GM23338 (cell line): ENCODE measurements at regions not wholly inside any gene's neighbourhood (a gene's known extent, or its start where the extent isn't known, plus 50 kb on each side); places are given as distances from the start of the nearest gene placed in this dataset.
A peak's percentile ranks its signal among the peaks of the same experiment; 100 is the strongest.

Source experiments
- ATAC-seq: fragments of 200-7000 bp; cut with Tn5 transposase; 3 replicates; pipeline ENCODE4 v1.9.1; 2020
- DNase-seq: peaks from one replicate; pipeline ENCODE4 v3.0.0-alpha.2; 2015; ENCODE audit warnings: low spot score
- H2AFZ ChIP-seq: fragments of 200-600 bp; sonication (generic); 2 replicates; pipeline ENCODE4 v1.8.0; 2016; ENCODE audit warnings: antibody characterized with exemption, mild to moderate bottlenecking, moderate library complexity
- H3F3A ChIP-seq: fragments of 200-600 bp; sonication (generic); replicated peaks from 2 replicates; pipeline ENCODE4 v1.8.0; 2017; ENCODE audit warnings: antibody characterized with exemption, mixed run types, low read depth
- H3K27ac ChIP-seq: fragments of 200-600 bp; sonication (generic); 2 replicates; pipeline ENCODE4 v1.6.1; 2016; ENCODE audit warnings: low read depth
- H3K27me3 ChIP-seq: fragments of 200-600 bp; sonication (generic); 2 replicates; pipeline ENCODE4 v1.8.0; 2016; ENCODE audit warnings: mild to moderate bottlenecking, mixed run types, moderate library complexity; ENCODE audit not compliant: insufficient read depth
- H3K36me3 ChIP-seq: fragments of 200-600 bp; sonication (generic); 2 replicates; pipeline ENCODE4 v1.8.0; 2016; ENCODE audit warnings: mild to moderate bottlenecking; ENCODE audit not compliant: insufficient read depth
- H3K4me1 ChIP-seq: fragments of 200-600 bp; sonication (generic); 2 replicates; pipeline ENCODE4 v1.8.0; 2016; ENCODE audit warnings: mild to moderate bottlenecking, moderate library complexity; ENCODE audit not compliant: insufficient read depth
- H3K4me2 ChIP-seq: fragments of 200-600 bp; sonication (generic); 2 replicates; pipeline ENCODE4 v1.7.1; 2017; ENCODE audit warnings: mixed run types
- H3K4me3 ChIP-seq: fragments of 200-600 bp; sonication (generic); 2 replicates; pipeline ENCODE4 v1.6.1; 2016; ENCODE audit warnings: mixed run types
- H3K79me2 ChIP-seq: fragments of 200-600 bp; sonication (generic); replicated peaks from 2 replicates; pipeline ENCODE4 v1.8.0; 2017; ENCODE audit warnings: mild to moderate bottlenecking; ENCODE audit not compliant: insufficient read depth
- H3K9me2 ChIP-seq: fragments of 200-600 bp; sonication (generic); 2 replicates; pipeline ENCODE4 v1.8.0; 2017; ENCODE audit not compliant: insufficient read depth
- H4K20me1 ChIP-seq: fragments of 200-600 bp; sonication (generic); replicated peaks from 2 replicates; pipeline ENCODE4 v1.8.0; 2017; ENCODE audit warnings: mild to moderate bottlenecking; ENCODE audit not compliant: insufficient read depth
- H3K27ac Mint-ChIP-seq: 2 replicates; pipeline ENCODE4 v1.8.0; 2020; ENCODE audit warnings: inconsistent platforms, mild to moderate bottlenecking, moderate library complexity, mixed read lengths
- H3K27me3 Mint-ChIP-seq: 3 replicates; pipeline ENCODE4 v1.8.0; 2022; ENCODE audit warnings: low read depth, mild to moderate bottlenecking, moderate library complexity, mixed read lengths, inconsistent platforms; ENCODE audit not compliant: insufficient read depth, poor library complexity
- H3K36me3 Mint-ChIP-seq: 3 replicates; pipeline ENCODE4 v1.8.0; 2021; ENCODE audit warnings: low read depth, mild to moderate bottlenecking, inconsistent platforms, moderate library complexity, mixed read lengths
- H3K4me1 Mint-ChIP-seq: 3 replicates; pipeline ENCODE4 v1.8.0; 2020; ENCODE audit warnings: mild to moderate bottlenecking, inconsistent platforms, mixed read lengths
- H3K4me3 Mint-ChIP-seq: 3 replicates; pipeline ENCODE4 v1.8.0; 2021; ENCODE audit warnings: moderate library complexity, mild to moderate bottlenecking, inconsistent platforms, mixed read lengths
- H3K9me3 Mint-ChIP-seq: 3 replicates; pipeline ENCODE4 v1.8.0; 2020; ENCODE audit warnings: moderate library complexity, mild to moderate bottlenecking, inconsistent platforms, mixed read lengths
- CREB1 ChIP-seq: fragments of 250-450 bp; sonication (Bioruptor Pico); IDR thresholded peaks from 2 replicates; pipeline ENCODE4 v1.5.0; 2020; ENCODE audit warnings: low read depth, mild to moderate bottlenecking, moderate library complexity
- EZH2 ChIP-seq: fragments of 200-600 bp; sonication (generic); IDR thresholded peaks from one replicate; pipeline ENCODE4 v1.8.0; 2017; ENCODE audit warnings: antibody characterized with exemption, mild to moderate bottlenecking, low read depth; ENCODE audit not compliant: unreplicated experiment
- JUNB ChIP-seq: IDR thresholded peaks from one replicate; pipeline ENCODE4 v1.6.1; 2016; ENCODE audit warnings: antibody characterized with exemption; ENCODE audit not compliant: unreplicated experiment
- ZNF114 ChIP-seq: fragments of 250-450 bp; sonication (Bioruptor Pico); IDR thresholded peaks from 2 replicates; pipeline ENCODE4 v1.5.0; 2020; ENCODE audit warnings: mild to moderate bottlenecking, moderate library complexity
- TF ChIP-seq, protein P1 (sequence below), 2 experiments: fragments of 200-600 bp in 1 of 2; sonication (generic) in 1 of 2; conservative IDR thresholded peaks; 2 replicates each; pipeline versions ENCODE4 v1.5.1 to v1.6.1; 2016 to 2017; ENCODE audit warnings: antibody characterized with exemption in 2 of 2, low read depth in 2 of 2, mild to moderate bottlenecking in 2 of 2, moderate library complexity in 1 of 2
- TF ChIP-seq, protein P2 (sequence below): IDR thresholded peaks from 2 replicates; pipeline ENCODE4 v1.6.1; 2016; ENCODE audit warnings: antibody characterized with exemption
- TF ChIP-seq, protein P3 (sequence below): IDR thresholded peaks from one replicate; pipeline ENCODE4 v1.6.1; 2018; ENCODE audit warnings: antibody characterized with exemption; ENCODE audit not compliant: unreplicated experiment

DNA sequence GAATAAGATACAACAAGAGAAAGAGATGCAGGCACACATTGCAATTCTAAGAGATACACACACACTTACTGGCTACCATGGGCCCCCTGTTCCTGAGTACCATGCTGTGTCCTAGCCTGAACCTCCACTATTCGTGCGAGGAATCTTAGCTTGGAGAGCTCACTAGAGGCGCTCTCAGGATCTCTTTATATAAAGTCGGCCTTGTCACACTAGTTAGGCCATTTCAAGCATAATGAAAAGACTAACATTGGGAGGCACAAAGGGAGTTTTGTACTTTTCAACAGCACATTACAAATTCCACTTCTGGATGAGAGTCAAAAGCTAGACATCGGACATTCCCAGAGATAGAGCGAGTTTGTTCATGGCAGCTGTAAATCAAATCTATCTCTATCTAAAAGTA is 365.2 kb downstream of the DSEL start:
- no peaks in the 10 kb centered on the region for H4K20me1 ChIP-seq
- peak overlapping the region; percentile 31 for H3K27ac Mint-ChIP-seq
- no peak overlapping the region for H3K4me3 ChIP-seq
- peaks cover 3% of the 10 kb centered on the region for H3K27me3 Mint-ChIP-seq
- no peaks in the 10 kb centered on the region for H3K27me3 ChIP-seq
- H2AFZ ChIP-seq = peak overlapping the region; percentile 3
- peaks cover 14% of the 10 kb centered on the region; the same call in 1 of the 2 replicates for H3K4me1 ChIP-seq
- no peak overlapping the region for H3K27ac ChIP-seq
- no peaks in the 10 kb centered on the region; the same call in 1 of the 2 replicates for H3K9me2 ChIP-seq
- H3K4me2 ChIP-seq = no peak overlapping the region
- peaks cover 13% of the 10 kb centered on the region for H3K4me1 Mint-ChIP-seq
- no peak overlapping the region for H3K4me3 Mint-ChIP-seq
- DNase-seq (peak; percentile 49), ATAC-seq (peak; percentile 85)
- TF ChIP-seq, protein P1, sequence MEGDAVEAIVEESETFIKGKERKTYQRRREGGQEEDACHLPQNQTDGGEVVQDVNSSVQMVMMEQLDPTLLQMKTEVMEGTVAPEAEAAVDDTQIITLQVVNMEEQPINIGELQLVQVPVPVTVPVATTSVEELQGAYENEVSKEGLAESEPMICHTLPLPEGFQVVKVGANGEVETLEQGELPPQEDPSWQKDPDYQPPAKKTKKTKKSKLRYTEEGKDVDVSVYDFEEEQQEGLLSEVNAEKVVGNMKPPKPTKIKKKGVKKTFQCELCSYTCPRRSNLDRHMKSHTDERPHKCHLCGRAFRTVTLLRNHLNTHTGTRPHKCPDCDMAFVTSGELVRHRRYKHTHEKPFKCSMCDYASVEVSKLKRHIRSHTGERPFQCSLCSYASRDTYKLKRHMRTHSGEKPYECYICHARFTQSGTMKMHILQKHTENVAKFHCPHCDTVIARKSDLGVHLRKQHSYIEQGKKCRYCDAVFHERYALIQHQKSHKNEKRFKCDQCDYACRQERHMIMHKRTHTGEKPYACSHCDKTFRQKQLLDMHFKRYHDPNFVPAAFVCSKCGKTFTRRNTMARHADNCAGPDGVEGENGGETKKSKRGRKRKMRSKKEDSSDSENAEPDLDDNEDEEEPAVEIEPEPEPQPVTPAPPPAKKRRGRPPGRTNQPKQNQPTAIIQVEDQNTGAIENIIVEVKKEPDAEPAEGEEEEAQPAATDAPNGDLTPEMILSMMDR (conservative IDR thresholded peaks at IDR 0.05; ENCODE audit: low read depth in 2 of 2) = peak in 1 of 2 experiments; percentile 28; a peak in 1 of 4 replicates
- TF ChIP-seq, protein P2, sequence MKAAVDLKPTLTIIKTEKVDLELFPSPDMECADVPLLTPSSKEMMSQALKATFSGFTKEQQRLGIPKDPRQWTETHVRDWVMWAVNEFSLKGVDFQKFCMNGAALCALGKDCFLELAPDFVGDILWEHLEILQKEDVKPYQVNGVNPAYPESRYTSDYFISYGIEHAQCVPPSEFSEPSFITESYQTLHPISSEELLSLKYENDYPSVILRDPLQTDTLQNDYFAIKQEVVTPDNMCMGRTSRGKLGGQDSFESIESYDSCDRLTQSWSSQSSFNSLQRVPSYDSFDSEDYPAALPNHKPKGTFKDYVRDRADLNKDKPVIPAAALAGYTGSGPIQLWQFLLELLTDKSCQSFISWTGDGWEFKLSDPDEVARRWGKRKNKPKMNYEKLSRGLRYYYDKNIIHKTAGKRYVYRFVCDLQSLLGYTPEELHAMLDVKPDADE = no peak
- H3F3A ChIP-seq = no peaks in the 10 kb centered on the region
- H3K79me2 ChIP-seq = no peaks in the 10 kb centered on the region
- no peaks in the 10 kb centered on the region for H3K9me3 Mint-ChIP-seq
- no peaks in the 10 kb centered on the region for H3K36me3 Mint-ChIP-seq
- H3K36me3 ChIP-seq = no peaks in the 10 kb centered on the region

DNA sequence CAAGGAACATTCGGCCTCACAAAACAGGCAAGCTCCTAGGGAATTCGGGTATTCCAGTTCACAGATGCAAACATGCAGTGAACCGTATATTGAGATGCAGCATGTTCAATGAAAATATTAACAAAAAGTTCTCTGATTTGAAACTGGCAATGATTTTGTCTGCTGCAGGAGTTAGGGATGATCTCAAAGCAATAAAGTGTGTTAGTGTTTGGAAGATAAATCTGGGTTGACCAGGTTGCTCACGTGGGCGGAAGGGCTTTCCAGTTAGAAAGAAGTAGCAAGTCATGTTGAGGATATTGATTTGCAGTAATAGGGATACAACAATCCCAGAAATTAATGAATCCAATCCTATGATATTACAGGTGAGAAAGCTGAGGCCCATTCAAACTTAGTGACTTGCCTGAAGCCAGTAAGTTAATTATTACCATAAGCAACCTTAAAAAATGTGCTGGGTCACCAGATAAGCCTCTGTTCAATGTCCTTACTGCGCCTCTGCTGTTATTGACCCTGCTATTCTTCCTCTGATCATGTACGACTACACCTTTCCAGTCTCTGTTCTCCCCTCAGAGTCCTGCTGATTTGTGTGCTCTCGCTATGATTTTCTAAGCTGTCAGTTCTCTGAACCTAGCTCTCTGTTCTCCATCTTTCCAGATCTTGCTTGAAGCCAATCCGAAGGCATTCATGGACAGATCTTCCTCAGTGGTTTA is 370.8 kb downstream of the DSEL start:
- H3K9me2 ChIP-seq = no peaks in the 10 kb centered on the region
- no peak for ATAC-seq
- H3K27ac ChIP-seq = no peak overlapping the region
- H3K27me3 Mint-ChIP-seq = peaks cover 1% of the 10 kb centered on the region
- no peaks in the 10 kb centered on the region for H3K79me2 ChIP-seq
- H3K4me3 ChIP-seq = no peak overlapping the region
- H3K36me3 Mint-ChIP-seq = no peaks in the 10 kb centered on the region
- no peaks in the 10 kb centered on the region for H3K36me3 ChIP-seq
- no peaks in the 10 kb centered on the region for H3K9me3 Mint-ChIP-seq
- H3F3A ChIP-seq = no peaks in the 10 kb centered on the region
- TF ChIP-seq EZH2 (no peak), JUNB (no peak), ZNF114 (CRISPR knock-in tag) (no peak), CREB1 (CRISPR knock-in tag) (no peak)
- TF ChIP-seq, protein P3, sequence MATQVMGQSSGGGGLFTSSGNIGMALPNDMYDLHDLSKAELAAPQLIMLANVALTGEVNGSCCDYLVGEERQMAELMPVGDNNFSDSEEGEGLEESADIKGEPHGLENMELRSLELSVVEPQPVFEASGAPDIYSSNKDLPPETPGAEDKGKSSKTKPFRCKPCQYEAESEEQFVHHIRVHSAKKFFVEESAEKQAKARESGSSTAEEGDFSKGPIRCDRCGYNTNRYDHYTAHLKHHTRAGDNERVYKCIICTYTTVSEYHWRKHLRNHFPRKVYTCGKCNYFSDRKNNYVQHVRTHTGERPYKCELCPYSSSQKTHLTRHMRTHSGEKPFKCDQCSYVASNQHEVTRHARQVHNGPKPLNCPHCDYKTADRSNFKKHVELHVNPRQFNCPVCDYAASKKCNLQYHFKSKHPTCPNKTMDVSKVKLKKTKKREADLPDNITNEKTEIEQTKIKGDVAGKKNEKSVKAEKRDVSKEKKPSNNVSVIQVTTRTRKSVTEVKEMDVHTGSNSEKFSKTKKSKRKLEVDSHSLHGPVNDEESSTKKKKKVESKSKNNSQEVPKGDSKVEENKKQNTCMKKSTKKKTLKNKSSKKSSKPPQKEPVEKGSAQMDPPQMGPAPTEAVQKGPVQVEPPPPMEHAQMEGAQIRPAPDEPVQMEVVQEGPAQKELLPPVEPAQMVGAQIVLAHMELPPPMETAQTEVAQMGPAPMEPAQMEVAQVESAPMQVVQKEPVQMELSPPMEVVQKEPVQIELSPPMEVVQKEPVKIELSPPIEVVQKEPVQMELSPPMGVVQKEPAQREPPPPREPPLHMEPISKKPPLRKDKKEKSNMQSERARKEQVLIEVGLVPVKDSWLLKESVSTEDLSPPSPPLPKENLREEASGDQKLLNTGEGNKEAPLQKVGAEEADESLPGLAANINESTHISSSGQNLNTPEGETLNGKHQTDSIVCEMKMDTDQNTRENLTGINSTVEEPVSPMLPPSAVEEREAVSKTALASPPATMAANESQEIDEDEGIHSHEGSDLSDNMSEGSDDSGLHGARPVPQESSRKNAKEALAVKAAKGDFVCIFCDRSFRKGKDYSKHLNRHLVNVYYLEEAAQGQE = no peak
- TF ChIP-seq, protein P2 = no peak
- TF ChIP-seq, protein P1 (conservative IDR thresholded peaks at IDR 0.05; ENCODE audit: low read depth in 2 of 2) = no peak
- H3K4me1 ChIP-seq = no peaks in the 10 kb centered on the region
- peaks cover 7% of the 10 kb centered on the region; the same call in 2 of the 3 replicates for H3K4me1 Mint-ChIP-seq
- no peak overlapping the region for H3K27ac Mint-ChIP-seq
- no peak overlapping the region; the same call in 1 of the 2 replicates for H2AFZ ChIP-seq
- H3K4me2 ChIP-seq = no peak overlapping the region
- no peak for DNase-seq
- H4K20me1 ChIP-seq = no peaks in the 10 kb centered on the region
- H3K27me3 ChIP-seq = no peaks in the 10 kb centered on the region
- H3K4me3 Mint-ChIP-seq = no peak overlapping the region
